OCI-LY1 (cell line): ENCODE measurements at regions not wholly inside any gene's neighbourhood (a gene's known extent, or its start where the extent isn't known, plus 50 kb on each side); places are given as distances from the start of the nearest gene placed in this dataset.

Experiments
- H2AFZ ChIP-seq: fragments of 200-600 bp; sonication (generic), shearing (Covaris generic); 2 replicates; pipeline ENCODE4 v1.6.0; 2014; ENCODE audit warnings: antibody characterized with exemption, mild to moderate bottlenecking, low read length
- H3F3A ChIP-seq: fragments of 200-600 bp; sonication (generic), shearing (Covaris generic); 2 replicates; pipeline ENCODE4 v1.6.0; 2014; ENCODE audit warnings: mild to moderate bottlenecking, antibody characterized with exemption, low read length, moderate library complexity; ENCODE audit not compliant: insufficient read depth
- H3K27ac ChIP-seq: fragments of 200-600 bp; sonication (generic); 2 replicates; pipeline ENCODE4 v1.5.1; 2014; ENCODE audit warnings: low read length, mixed run types, mild to moderate bottlenecking, low read depth; ENCODE audit not compliant: poor library complexity, severe bottlenecking
- H3K27me3 ChIP-seq: fragments of 200-600 bp; sonication (generic); 2 replicates; pipeline ENCODE4 v1.6.0; 2014; ENCODE audit warnings: antibody characterized with exemption, mild to moderate bottlenecking, low read length, moderate library complexity; ENCODE audit not compliant: insufficient read depth
- H3K36me3 ChIP-seq: fragments of 200-600 bp; sonication (generic); 2 replicates; pipeline ENCODE4 v1.6.1; 2014; ENCODE audit warnings: mild to moderate bottlenecking, antibody characterized with exemption, low read length, moderate library complexity, mixed read lengths; ENCODE audit not compliant: insufficient read depth
- H3K4me1 ChIP-seq: fragments of 200-600 bp; sonication (generic); 2 replicates; pipeline ENCODE4 v1.5.1; 2014; ENCODE audit warnings: mild to moderate bottlenecking, low read length, moderate library complexity; ENCODE audit not compliant: insufficient read depth, severe bottlenecking
- H3K4me2 ChIP-seq: fragments of 200-600 bp; sonication (generic), shearing (Covaris generic); 2 replicates; pipeline ENCODE4 v1.6.1; 2014; ENCODE audit warnings: low read length
- H3K4me3 ChIP-seq: fragments of 200-600 bp; sonication (generic); 2 replicates; pipeline ENCODE4 v1.5.1; 2014; ENCODE audit warnings: low read length, low read depth, mild to moderate bottlenecking, mixed read lengths; ENCODE audit not compliant: poor library complexity, severe bottlenecking
- H3K79me2 ChIP-seq: fragments of 200-600 bp; shearing (Covaris generic); 2 replicates; pipeline ENCODE4 v1.6.1; 2016; ENCODE audit warnings: mixed run types, low read length, mixed read lengths; ENCODE audit not compliant: insufficient read depth
- H3K9ac ChIP-seq: fragments of 200-600 bp; sonication (generic), shearing (Covaris generic); 2 replicates; pipeline ENCODE4 v1.6.1; 2014; ENCODE audit warnings: mild to moderate bottlenecking, low read length, mixed read lengths
- H3K9me2 ChIP-seq: fragments of 200-600 bp; sonication (generic), shearing (Covaris generic); 2 replicates; pipeline ENCODE4 v1.6.1; 2014; ENCODE audit warnings: low read depth, mild to moderate bottlenecking, low read length, mixed read lengths
- H3K9me3 ChIP-seq: fragments of 200-600 bp; shearing (Covaris generic); 2 replicates; pipeline ENCODE4 v1.6.1; 2014; ENCODE audit warnings: low read length, mixed read lengths
- H4K20me1 ChIP-seq: fragments of 200-600 bp; sonication (generic), shearing (Covaris generic); 2 replicates; pipeline ENCODE4 v1.6.0; 2016; ENCODE audit warnings: mild to moderate bottlenecking, low read length; ENCODE audit not compliant: insufficient read depth
- EZH2 ChIP-seq: fragments of 200-600 bp; sonication (generic), shearing (Covaris generic); IDR thresholded peaks from 2 replicates; pipeline ENCODE4 v1.8.0; 2017; ENCODE audit warnings: borderline replicate concordance, mixed run types, mild to moderate bottlenecking, antibody characterized with exemption, low read length, moderate library complexity, mixed read lengths
- TF ChIP-seq, protein P1 (sequence below): fragments of 200-600 bp; sonication (generic), shearing (Covaris generic); IDR thresholded peaks from 2 replicates; pipeline ENCODE4 v1.5.1; 2017; ENCODE audit warnings: mild to moderate bottlenecking, antibody characterized with exemption, low read length, moderate library complexity, mixed read lengths

DNA sequence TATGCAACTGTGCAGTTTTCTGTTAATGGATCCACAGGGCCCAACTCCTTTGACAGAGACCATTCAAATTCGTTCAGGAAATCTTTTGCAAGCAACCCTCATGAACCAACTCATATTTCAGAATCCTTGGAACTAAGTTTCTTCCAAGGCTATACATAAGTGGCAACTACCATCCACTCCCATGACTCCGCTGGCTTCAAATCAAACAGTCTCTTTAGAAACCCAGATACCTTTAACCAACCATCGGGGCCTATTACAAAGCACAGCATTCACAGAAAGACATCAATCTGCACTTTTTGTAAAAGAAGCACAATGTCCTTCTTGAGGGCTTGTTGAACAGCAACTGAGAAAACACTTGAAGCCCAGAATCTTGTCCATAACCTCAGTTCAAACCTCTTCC lies 526.9 kb downstream of the DTWD2 start:
- Histone ChIP-seq H3K79me2 (no peaks in the 10 kb centered on the region), H4K20me1 (no peaks in the 10 kb centered on the region), H3F3A (no peaks in the 10 kb centered on the region), H3K27me3 (no peaks in the 10 kb centered on the region), H3K9ac (no peak overlapping the region), H3K9me2 (no peaks in the 10 kb centered on the region), H3K36me3 (no peaks in the 10 kb centered on the region), H3K27ac (no peak overlapping the region), H3K4me1 (no peaks in the 10 kb centered on the region), H3K4me2 (no peak overlapping the region), H3K4me3 (no peak overlapping the region), H3K9me3 (no peaks in the 10 kb centered on the region), H2AFZ (no peak overlapping the region)
- TF ChIP-seq, protein P1, sequence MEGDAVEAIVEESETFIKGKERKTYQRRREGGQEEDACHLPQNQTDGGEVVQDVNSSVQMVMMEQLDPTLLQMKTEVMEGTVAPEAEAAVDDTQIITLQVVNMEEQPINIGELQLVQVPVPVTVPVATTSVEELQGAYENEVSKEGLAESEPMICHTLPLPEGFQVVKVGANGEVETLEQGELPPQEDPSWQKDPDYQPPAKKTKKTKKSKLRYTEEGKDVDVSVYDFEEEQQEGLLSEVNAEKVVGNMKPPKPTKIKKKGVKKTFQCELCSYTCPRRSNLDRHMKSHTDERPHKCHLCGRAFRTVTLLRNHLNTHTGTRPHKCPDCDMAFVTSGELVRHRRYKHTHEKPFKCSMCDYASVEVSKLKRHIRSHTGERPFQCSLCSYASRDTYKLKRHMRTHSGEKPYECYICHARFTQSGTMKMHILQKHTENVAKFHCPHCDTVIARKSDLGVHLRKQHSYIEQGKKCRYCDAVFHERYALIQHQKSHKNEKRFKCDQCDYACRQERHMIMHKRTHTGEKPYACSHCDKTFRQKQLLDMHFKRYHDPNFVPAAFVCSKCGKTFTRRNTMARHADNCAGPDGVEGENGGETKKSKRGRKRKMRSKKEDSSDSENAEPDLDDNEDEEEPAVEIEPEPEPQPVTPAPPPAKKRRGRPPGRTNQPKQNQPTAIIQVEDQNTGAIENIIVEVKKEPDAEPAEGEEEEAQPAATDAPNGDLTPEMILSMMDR = no peak
- no peak for TF ChIP-seq EZH2

- Histone ChIP-seq H3K27me3 (no peaks in the 10 kb centered on the region), H3K4me1 (no peaks in the 10 kb centered on the region), H3K79me2 (no peaks in the 10 kb centered on the region), H3K9me2 (no peaks in the 10 kb centered on the region), H4K20me1 (no peaks in the 10 kb centered on the region), H3K4me3 (no peak overlapping the region), H3F3A (no peaks in the 10 kb centered on the region), H3K9ac (no peak overlapping the region), H3K27ac (no peak overlapping the region), H2AFZ (no peak overlapping the region), H3K4me2 (no peak overlapping the region), H3K9me3 (no peaks in the 10 kb centered on the region), H3K36me3 (no peaks in the 10 kb centered on the region)
- no peak for TF ChIP-seq EZH2
- TF ChIP-seq, protein P1 = no peak
Observed at GRCh38 chr5:118459490-118459889, 528.9 kb downstream of the DTWD2 start.

GRCh38 chr5:118456085-118456484 lies 532.3 kb downstream of the DTWD2 start:
- Histone ChIP-seq H3K4me3 (no peak overlapping the region), H3K4me1 (no peaks in the 10 kb centered on the region), H2AFZ (no peak overlapping the region), H3K9me2 (no peaks in the 10 kb centered on the region), H3K4me2 (no peak overlapping the region), H3K27me3 (no peaks in the 10 kb centered on the region), H3K36me3 (no peaks in the 10 kb centered on the region), H3K9ac (no peak overlapping the region), H3K79me2 (no peaks in the 10 kb centered on the region), H3F3A (no peaks in the 10 kb centered on the region), H4K20me1 (no peaks in the 10 kb centered on the region), H3K9me3 (no peaks in the 10 kb centered on the region), H3K27ac (no peak overlapping the region)
- TF ChIP-seq, protein P1 = no peak
